Activated naive CD8-positive, alpha-beta T cell (primary cell): ENCODE measurements at regions not wholly inside any gene's neighbourhood (a gene's known extent, or its start where the extent isn't known, plus 50 kb on each side); places are given as distances from the start of the nearest gene placed in this dataset.
"Not testable (repeated sequence)": the region's sequence is repeated elsewhere in the genome, so short reads cannot be mapped to it uniquely, and the experiment has no call there.

Experiments used
- H3K27ac Mint-ChIP-seq: one replicate; pipeline ENCODE4 v1.8.0; 2021; ENCODE audit warnings: mixed read lengths
- H3K27me3 Mint-ChIP-seq: one replicate; pipeline ENCODE4 v1.8.0; 2021; ENCODE audit warnings: mixed read lengths
- H3K36me3 Mint-ChIP-seq: one replicate; pipeline ENCODE4 v1.8.0; 2021; ENCODE audit warnings: mixed read lengths
- H3K4me1 Mint-ChIP-seq: one replicate; pipeline ENCODE4 v1.8.0; 2021; ENCODE audit warnings: low read depth, mixed read lengths
- H3K4me3 Mint-ChIP-seq: one replicate; pipeline ENCODE4 v1.8.0; 2021; ENCODE audit warnings: mild to moderate bottlenecking, mixed read lengths
- H3K9me3 Mint-ChIP-seq: one replicate; pipeline ENCODE4 v1.8.0; 2021; ENCODE audit warnings: low read depth, mixed read lengths

GRCh38 chr12:75807494-75807893, 224.1 kb downstream of the PHLDA1 start:
- Mint-ChIP-seq H3K9me3 (no peaks in the 10 kb centered on the region), H3K27ac (no peak overlapping the region), H3K27me3 (no peaks in the 10 kb centered on the region), H3K4me3 (no peak overlapping the region), H3K36me3 (no peaks in the 10 kb centered on the region), H3K4me1 (no peaks in the 10 kb centered on the region)

- Mint-ChIP-seq H3K27me3 (no peaks in the 10 kb centered on the region), H3K4me1 (no peaks in the 10 kb centered on the region), H3K27ac (no peak overlapping the region), H3K4me3 (no peak overlapping the region), H3K9me3 (no peaks in the 10 kb centered on the region), H3K36me3 (no peaks in the 10 kb centered on the region)
Measured at GRCh38 chr12:75805905-75806304, 225.7 kb downstream of the PHLDA1 start.

GRCh38 chr12:75805320-75805719, 226.3 kb downstream of the PHLDA1 start:
- no peaks in the 10 kb centered on the region for H3K36me3 Mint-ChIP-seq
- H3K27ac Mint-ChIP-seq, result no peak overlapping the region
- no peaks in the 10 kb centered on the region for H3K9me3 Mint-ChIP-seq
- no peak overlapping the region for H3K4me3 Mint-ChIP-seq
- no peaks in the 10 kb centered on the region for H3K4me1 Mint-ChIP-seq
- no peaks in the 10 kb centered on the region for H3K27me3 Mint-ChIP-seq

- no peak overlapping the region for H3K27ac Mint-ChIP-seq
- no peaks in the 10 kb centered on the region for H3K36me3 Mint-ChIP-seq
- H3K4me3 Mint-ChIP-seq, result no peak overlapping the region
- H3K27me3 Mint-ChIP-seq, result peaks cover 4% of the 10 kb centered on the region
- no peaks in the 10 kb centered on the region for H3K9me3 Mint-ChIP-seq
- no peaks in the 10 kb centered on the region for H3K4me1 Mint-ChIP-seq
Measured at GRCh38 chr12:75798136-75798926, 233.2 kb downstream of the PHLDA1 start.

GRCh38 chr12:75795125-75795524, 236.5 kb downstream of the PHLDA1 start:
- H3K36me3 Mint-ChIP-seq, result no peaks in the 10 kb centered on the region
- no peak overlapping the region for H3K27ac Mint-ChIP-seq
- H3K27me3 Mint-ChIP-seq, result peaks cover 6% of the 10 kb centered on the region
- no peak overlapping the region for H3K4me3 Mint-ChIP-seq
- H3K9me3 Mint-ChIP-seq, result no peaks in the 10 kb centered on the region
- peaks cover 19% of the 10 kb centered on the region for H3K4me1 Mint-ChIP-seq

GRCh38 chr12:75792687-75793086, 238.9 kb downstream of the PHLDA1 start:
- H3K36me3 Mint-ChIP-seq, result peaks cover 2% of the 10 kb centered on the region
- no peak overlapping the region for H3K27ac Mint-ChIP-seq
- H3K4me3 Mint-ChIP-seq, result no peak overlapping the region
- no peaks in the 10 kb centered on the region for H3K9me3 Mint-ChIP-seq
- H3K4me1 Mint-ChIP-seq, result peaks cover 25% of the 10 kb centered on the region
- H3K27me3 Mint-ChIP-seq, result peaks cover 6% of the 10 kb centered on the region

GRCh38 chr12:75790219-75790618, 241.4 kb downstream of the PHLDA1 start:
- H3K27me3 Mint-ChIP-seq, result peaks cover 3% of the 10 kb centered on the region
- H3K4me3 Mint-ChIP-seq, result peak overlapping the region; percentile 20
- H3K9me3 Mint-ChIP-seq, result no peaks in the 10 kb centered on the region

GRCh38 chr12:75787146-75787545, 244.4 kb downstream of the PHLDA1 start:
- not testable (repeated sequence) for H3K27me3 Mint-ChIP-seq, H3K9me3 Mint-ChIP-seq, H3K4me3 Mint-ChIP-seq, H3K36me3 Mint-ChIP-seq, H3K27ac Mint-ChIP-seq
- peaks cover 16% of the 10 kb centered on the region for H3K4me1 Mint-ChIP-seq

More at GRCh38 chr12:75790219-75790618, 241.4 kb downstream of the PHLDA1 start:
- Mint-ChIP-seq H3K36me3 (peaks cover 2% of the 10 kb centered on the region), H3K4me1 (peaks cover 25% of the 10 kb centered on the region), H3K27ac (peak overlapping the region; percentile 75)

GRCh38 chr12:75786070-75786469, 245.5 kb downstream of the PHLDA1 start:
- H3K4me3 Mint-ChIP-seq, result no peak overlapping the region
- peaks cover 18% of the 10 kb centered on the region for H3K4me1 Mint-ChIP-seq

GRCh38 chr12:75784591-75784990, 247.0 kb downstream of the PHLDA1 start:
- H3K27ac Mint-ChIP-seq, result no peak overlapping the region
- no peaks in the 10 kb centered on the region for H3K9me3 Mint-ChIP-seq
- H3K27me3 Mint-ChIP-seq, result no peaks in the 10 kb centered on the region
- peaks cover 2% of the 10 kb centered on the region for H3K36me3 Mint-ChIP-seq
- H3K4me1 Mint-ChIP-seq, result peaks cover 7% of the 10 kb centered on the region
- no peak overlapping the region for H3K4me3 Mint-ChIP-seq

More at GRCh38 chr12:75786070-75786469, 245.5 kb downstream of the PHLDA1 start:
- Mint-ChIP-seq H3K27me3 (no peaks in the 10 kb centered on the region), H3K36me3 (peaks cover 2% of the 10 kb centered on the region), H3K9me3 (no peaks in the 10 kb centered on the region), H3K27ac (no peak overlapping the region)

GRCh38 chr12:75783093-75783877, 248.3 kb downstream of the PHLDA1 start:
- no peak overlapping the region for H3K4me3 Mint-ChIP-seq
- H3K27ac Mint-ChIP-seq, result no peak overlapping the region
- H3K36me3 Mint-ChIP-seq, result no peaks in the 10 kb centered on the region
- no peaks in the 10 kb centered on the region for H3K9me3 Mint-ChIP-seq
- no peaks in the 10 kb centered on the region for H3K27me3 Mint-ChIP-seq
- peaks cover 5% of the 10 kb centered on the region for H3K4me1 Mint-ChIP-seq

GRCh38 chr12:75782069-75782581, 249.5 kb downstream of the PHLDA1 start:
- Mint-ChIP-seq H3K9me3 (no peaks in the 10 kb centered on the region), H3K4me3 (no peak overlapping the region), H3K36me3 (no peaks in the 10 kb centered on the region), H3K27me3 (no peaks in the 10 kb centered on the region), H3K4me1 (peaks cover 5% of the 10 kb centered on the region), H3K27ac (peak overlapping the region; percentile 31)

GRCh38 chr12:75781532-75782046, 250.0 kb downstream of the PHLDA1 start:
- Mint-ChIP-seq H3K4me3 (no peak overlapping the region), H3K4me1 (peaks cover 5% of the 10 kb centered on the region), H3K9me3 (no peaks in the 10 kb centered on the region), H3K27me3 (no peaks in the 10 kb centered on the region), H3K36me3 (no peaks in the 10 kb centered on the region), H3K27ac (peak overlapping the region; percentile 31)

- H3K27me3 Mint-ChIP-seq, result no peaks in the 10 kb centered on the region
- H3K9me3 Mint-ChIP-seq, result no peaks in the 10 kb centered on the region
- H3K4me3 Mint-ChIP-seq, result no peak overlapping the region
- H3K4me1 Mint-ChIP-seq, result peaks cover 5% of the 10 kb centered on the region
- no peak overlapping the region for H3K27ac Mint-ChIP-seq
- no peaks in the 10 kb centered on the region for H3K36me3 Mint-ChIP-seq
Measured at GRCh38 chr12:75779891-75780496, 251.6 kb downstream of the PHLDA1 start.
